Osteoblast (primary cell): ENCODE measurements at regions not wholly inside any gene's neighbourhood (a gene's known extent, or its start where the extent isn't known, plus 50 kb on each side); places are given as distances from the start of the nearest gene placed in this dataset.

ENCODE experiments used
- DNase-seq: peaks from one replicate; pipeline ENCODE4 v3.0.0; 2011; ENCODE audit warnings: low spot score, mixed read lengths; ENCODE audit not compliant: insufficient read length; ENCODE audit errors: missing footprints
- H2AFZ ChIP-seq: 2 replicates; pipeline ENCODE4 v1.6.0; 2011; ENCODE audit warnings: mild to moderate bottlenecking, low read length
- H3K27ac ChIP-seq: 2 replicates; pipeline ENCODE4 v1.5.1; 2011; ENCODE audit warnings: mild to moderate bottlenecking, low read depth, low read length, moderate library complexity
- H3K27me3 ChIP-seq: 2 replicates; pipeline ENCODE4 v1.6.0; 2012; ENCODE audit warnings: mild to moderate bottlenecking, control low read depth, inconsistent platforms, low read length, moderate library complexity; ENCODE audit not compliant: insufficient read depth
- H3K36me3 ChIP-seq: 2 replicates; pipeline ENCODE4 v1.5.1; 2011; ENCODE audit warnings: mild to moderate bottlenecking, low read length, control low read depth, moderate library complexity; ENCODE audit not compliant: insufficient read depth
- H3K4me1 ChIP-seq: 2 replicates; pipeline ENCODE4 v1.5.1; 2011; ENCODE audit warnings: mild to moderate bottlenecking, low read length, control low read depth, moderate library complexity; ENCODE audit not compliant: insufficient read depth
- H3K4me2 ChIP-seq: 2 replicates; pipeline ENCODE4 v1.6.0; 2011; ENCODE audit warnings: mild to moderate bottlenecking, low read length; ENCODE audit not compliant: insufficient read depth
- H3K4me3 ChIP-seq: fragments of 200-600 bp; sonication (generic); 3 replicates; pipeline ENCODE4 v1.5.1; 2012; ENCODE audit warnings: mild to moderate bottlenecking, low read length, inconsistent platforms; ENCODE audit not compliant: insufficient read depth
- H3K79me2 ChIP-seq: 2 replicates; pipeline ENCODE4 v1.6.0; 2012; ENCODE audit warnings: mild to moderate bottlenecking, low read length, control low read depth, inconsistent platforms; ENCODE audit not compliant: insufficient read depth
- H3K9me3 ChIP-seq: 2 replicates; pipeline ENCODE4 v1.5.1; 2011; ENCODE audit warnings: low read depth, low read length, control low read depth
- H4K20me1 ChIP-seq: 2 replicates; pipeline ENCODE4 v1.6.0; 2012; ENCODE audit warnings: mild to moderate bottlenecking, low read length, control low read depth; ENCODE audit not compliant: insufficient read depth
- TF ChIP-seq, protein P1 (sequence below): IDR thresholded peaks from 2 replicates; pipeline ENCODE4 v1.5.1; 2011; ENCODE audit warnings: mild to moderate bottlenecking, low read depth, low read length, moderate library complexity; ENCODE audit errors: extremely low read depth

DNA sequence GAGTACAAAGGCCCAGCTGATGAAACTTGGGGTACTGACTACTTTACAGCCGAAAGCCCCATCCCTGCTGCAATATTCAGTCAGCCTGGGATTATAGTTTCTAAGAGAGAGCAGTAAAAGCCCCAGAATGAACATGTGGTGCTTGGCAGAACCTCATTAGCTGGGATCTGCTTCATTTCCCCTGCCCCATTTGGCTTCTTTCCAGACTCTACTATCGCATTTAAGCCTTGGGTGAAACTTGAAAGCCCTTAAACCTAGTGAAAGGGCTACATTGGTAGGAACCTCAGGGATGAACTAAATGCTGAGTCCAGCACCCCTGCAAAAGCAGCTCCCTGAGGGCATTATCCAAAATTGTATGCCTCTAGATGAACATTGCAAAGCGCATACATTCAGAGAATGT, 631.1 kb downstream of the ACTL7B start:
- Histone ChIP-seq H2AFZ (no peak overlapping the region), H3K27me3 (no peaks in the 10 kb centered on the region), H4K20me1 (no peaks in the 10 kb centered on the region), H3K27ac (no peak overlapping the region), H3K4me3 (no peak overlapping the region), H3K79me2 (no peaks in the 10 kb centered on the region), H3K9me3 (no peaks in the 10 kb centered on the region), H3K36me3 (no peaks in the 10 kb centered on the region), H3K4me2 (no peak overlapping the region), H3K4me1 (no peaks in the 10 kb centered on the region)
- DNase-seq, result no peak
- TF ChIP-seq, protein P1, sequence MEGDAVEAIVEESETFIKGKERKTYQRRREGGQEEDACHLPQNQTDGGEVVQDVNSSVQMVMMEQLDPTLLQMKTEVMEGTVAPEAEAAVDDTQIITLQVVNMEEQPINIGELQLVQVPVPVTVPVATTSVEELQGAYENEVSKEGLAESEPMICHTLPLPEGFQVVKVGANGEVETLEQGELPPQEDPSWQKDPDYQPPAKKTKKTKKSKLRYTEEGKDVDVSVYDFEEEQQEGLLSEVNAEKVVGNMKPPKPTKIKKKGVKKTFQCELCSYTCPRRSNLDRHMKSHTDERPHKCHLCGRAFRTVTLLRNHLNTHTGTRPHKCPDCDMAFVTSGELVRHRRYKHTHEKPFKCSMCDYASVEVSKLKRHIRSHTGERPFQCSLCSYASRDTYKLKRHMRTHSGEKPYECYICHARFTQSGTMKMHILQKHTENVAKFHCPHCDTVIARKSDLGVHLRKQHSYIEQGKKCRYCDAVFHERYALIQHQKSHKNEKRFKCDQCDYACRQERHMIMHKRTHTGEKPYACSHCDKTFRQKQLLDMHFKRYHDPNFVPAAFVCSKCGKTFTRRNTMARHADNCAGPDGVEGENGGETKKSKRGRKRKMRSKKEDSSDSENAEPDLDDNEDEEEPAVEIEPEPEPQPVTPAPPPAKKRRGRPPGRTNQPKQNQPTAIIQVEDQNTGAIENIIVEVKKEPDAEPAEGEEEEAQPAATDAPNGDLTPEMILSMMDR, result no peak

- Histone ChIP-seq H3K27me3 (no peaks in the 10 kb centered on the region), H3K4me1 (no peaks in the 10 kb centered on the region), H3K9me3 (no peaks in the 10 kb centered on the region), H3K4me2 (no peak overlapping the region), H3K79me2 (no peaks in the 10 kb centered on the region), H3K27ac (no peak overlapping the region), H4K20me1 (no peaks in the 10 kb centered on the region), H3K36me3 (no peaks in the 10 kb centered on the region), H3K4me3 (no peak overlapping the region), H2AFZ (no peak overlapping the region)
- TF ChIP-seq, protein P1, result no peak
- DNase-seq, result no peak
Observed at GRCh38 chr9:108219664-108220063, 636.1 kb downstream of the ACTL7B start.

DNA sequence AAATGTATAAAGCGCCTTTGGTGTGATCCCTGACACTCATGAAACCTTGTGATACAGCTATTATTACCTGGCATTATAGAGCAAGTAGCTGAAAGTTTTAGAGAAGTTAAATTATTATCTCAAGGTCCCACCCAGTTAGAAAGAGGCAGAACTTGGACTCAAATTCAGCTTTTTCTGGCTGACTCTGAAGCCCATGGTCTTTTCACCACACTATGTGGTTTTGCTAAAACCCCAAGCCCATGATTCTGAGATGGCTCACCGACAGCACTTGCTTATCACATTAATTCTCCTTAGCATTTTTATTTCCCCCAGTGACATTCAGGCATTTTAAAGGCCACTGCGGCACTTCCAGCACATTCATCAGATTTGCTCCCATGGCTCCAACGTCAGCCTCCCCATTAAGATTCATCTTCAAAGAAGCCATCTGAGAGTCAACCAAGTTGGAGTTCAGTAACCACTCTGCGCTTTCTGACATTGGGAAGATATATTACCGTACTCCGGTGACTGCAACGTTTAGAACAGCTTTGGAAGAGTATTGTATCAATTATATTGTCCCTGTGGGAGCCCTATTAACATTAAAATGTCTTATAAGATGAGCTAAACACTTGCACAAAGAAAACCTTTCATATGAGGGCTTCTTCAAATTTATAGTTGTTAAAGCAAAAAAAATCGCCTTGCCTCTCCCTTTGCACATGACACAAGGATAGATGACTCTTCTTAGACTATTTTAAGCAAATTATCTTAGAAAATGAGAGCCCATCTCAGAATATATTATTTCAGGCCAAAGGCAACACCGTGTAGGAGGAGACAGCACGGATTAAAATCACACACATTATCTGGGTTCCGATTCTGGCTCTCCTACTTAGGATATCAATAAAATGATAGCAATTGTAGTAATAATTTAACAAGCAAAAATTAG, 638.1 kb downstream of the ACTL7B start:
- TF ChIP-seq, protein P1, result no peak
- H3K4me3 ChIP-seq, result no peak overlapping the region

DNA sequence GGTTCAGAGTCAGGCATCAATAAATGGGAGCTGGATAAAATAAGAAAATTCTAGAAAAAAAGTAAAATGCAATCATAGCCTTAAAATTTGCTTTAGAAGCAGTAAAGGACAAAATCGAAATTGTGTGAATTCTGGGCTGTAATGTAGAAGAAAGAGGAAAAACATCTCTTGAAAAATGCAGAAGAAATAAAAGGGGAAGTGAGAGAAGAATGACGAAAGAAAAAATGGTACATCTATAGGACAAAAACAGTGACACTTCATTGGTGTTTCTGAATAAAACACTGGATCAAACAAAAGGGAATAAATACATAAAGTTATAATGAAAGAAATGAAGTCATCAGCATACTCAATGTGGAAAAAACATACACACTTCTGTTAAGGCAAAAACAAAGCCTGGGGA, 642.3 kb downstream of the ACTL7B start:
- TF ChIP-seq, protein P1, result no peak
- Histone ChIP-seq H3K79me2 (no peaks in the 10 kb centered on the region), H3K4me1 (no peaks in the 10 kb centered on the region), H3K36me3 (no peaks in the 10 kb centered on the region), H3K4me3 (no peak overlapping the region), H2AFZ (no peak overlapping the region), H3K27me3 (no peaks in the 10 kb centered on the region), H3K4me2 (no peak overlapping the region), H3K27ac (no peak overlapping the region), H3K9me3 (no peaks in the 10 kb centered on the region), H4K20me1 (no peaks in the 10 kb centered on the region)
- DNase-seq, result no peak

More for the DNA sequence above, 638.1 kb downstream of the ACTL7B start:
- no peaks in the 10 kb centered on the region for H3K36me3 ChIP-seq
- H3K4me2 ChIP-seq, result peak overlapping the region; percentile 9
- no peaks in the 10 kb centered on the region for H3K79me2 ChIP-seq
- H3K27ac ChIP-seq, result no peak overlapping the region
- no peaks in the 10 kb centered on the region for H3K27me3 ChIP-seq
- no peak for DNase-seq
- no peaks in the 10 kb centered on the region for H4K20me1 ChIP-seq
- H3K9me3 ChIP-seq, result no peaks in the 10 kb centered on the region
- H2AFZ ChIP-seq, result peak overlapping the region; percentile 14
- no peaks in the 10 kb centered on the region for H3K4me1 ChIP-seq
